ENCODE measurements at regions not wholly inside any gene's neighbourhood (a gene's known extent, or its start where the extent isn't known, plus 50 kb on each side); places are given as distances from the start of the nearest gene placed in this dataset.

DNA sequence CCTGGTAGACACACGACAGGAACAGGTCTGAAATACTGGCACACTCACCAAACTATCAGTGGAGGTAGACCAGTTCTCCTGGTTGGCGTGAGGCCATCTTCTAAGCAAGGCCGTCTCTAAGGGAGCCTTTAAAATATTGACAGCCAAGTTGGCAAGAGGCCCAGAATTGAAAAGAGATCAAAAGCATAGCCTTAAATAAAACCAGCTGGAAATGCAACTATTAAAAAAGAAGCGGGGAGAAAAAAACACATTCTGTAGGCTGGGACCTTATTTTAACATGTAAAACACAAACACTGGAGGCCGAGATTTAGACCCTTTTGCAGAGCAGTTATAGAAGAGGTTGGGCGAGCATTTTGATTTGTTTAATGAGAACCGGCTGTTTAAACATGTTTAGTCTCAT, 233.0 kb upstream of the CLNK start:
- TF ChIP-seq ATF7 (IDR thresholded peaks at IDR 0.05) (no peak), FOSL1 (tag; conservative IDR thresholded peaks at IDR 0.05) (no peak), ZNF717 (CRISPR knock-in tag; IDR thresholded peaks at IDR 0.05) (no peak), ZSCAN29 (IDR thresholded peaks at IDR 0.05) (no peak), ZBTB17 (CRISPR knock-in tag; IDR thresholded peaks at IDR 0.05) (no peak), HIVEP1 (CRISPR knock-in tag; IDR thresholded peaks at IDR 0.05) (no peak), NBN (IDR thresholded peaks at IDR 0.05; ENCODE audit: low read depth) (no peak)
